HG03045 (cell line): ENCODE measurements at regions not wholly inside any gene's neighbourhood (a gene's known extent, or its start where the extent isn't known, plus 50 kb on each side); places are given as distances from the start of the nearest gene placed in this dataset.
"Not testable (repeated sequence)": the region's sequence is repeated elsewhere in the genome, so short reads cannot be mapped to it uniquely, and the experiment has no call there.

Experiments used
- ATAC-seq: cut with Tn5 transposase; IDR thresholded peaks from one replicate; pipeline ENCODE4 v1.9.1; 2021; ENCODE audit warnings: mild to moderate bottlenecking, moderate library complexity; ENCODE audit not compliant: unreplicated experiment

DNA sequence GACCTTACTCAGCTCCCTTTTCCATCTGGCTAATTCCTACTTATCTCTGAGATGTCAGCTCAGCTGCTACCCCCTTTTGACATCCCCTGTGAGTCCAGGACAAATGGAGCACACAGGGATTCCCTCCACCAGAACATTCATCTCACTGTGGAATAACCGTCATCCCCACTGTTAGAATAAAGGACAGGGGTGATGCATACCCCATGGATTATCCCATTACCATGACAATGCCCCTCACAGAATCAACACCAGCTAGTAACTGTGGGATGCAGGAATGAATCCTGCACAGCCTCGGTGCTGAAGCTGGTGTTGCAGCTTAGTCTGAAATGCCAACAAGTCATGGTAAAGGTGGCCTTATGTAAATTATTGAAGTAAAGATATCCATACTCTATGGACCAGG lies 624.8 kb upstream of the RAB6C start:
- ATAC-seq: no peak

DNA sequence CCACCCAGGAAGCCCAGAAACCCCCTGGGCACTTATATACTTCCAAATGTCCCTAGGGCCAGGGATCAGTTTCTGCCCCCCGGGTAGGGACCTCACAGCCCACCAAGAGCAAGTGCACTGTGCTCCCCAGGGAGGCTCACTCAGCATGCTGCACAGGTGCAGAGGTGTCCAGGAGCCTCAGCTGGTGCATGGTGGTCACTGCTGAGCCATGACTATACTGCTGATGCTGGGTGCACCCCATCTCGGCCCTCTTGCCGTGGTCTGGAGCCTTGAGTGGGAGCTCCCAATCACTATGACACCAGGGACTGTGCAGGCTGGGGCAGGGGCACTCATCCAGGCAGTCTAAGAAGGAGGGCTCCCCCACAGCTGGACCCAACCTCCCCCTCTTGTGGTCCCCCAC lies 617.8 kb upstream of the RAB6C start:
- no peak for ATAC-seq

DNA sequence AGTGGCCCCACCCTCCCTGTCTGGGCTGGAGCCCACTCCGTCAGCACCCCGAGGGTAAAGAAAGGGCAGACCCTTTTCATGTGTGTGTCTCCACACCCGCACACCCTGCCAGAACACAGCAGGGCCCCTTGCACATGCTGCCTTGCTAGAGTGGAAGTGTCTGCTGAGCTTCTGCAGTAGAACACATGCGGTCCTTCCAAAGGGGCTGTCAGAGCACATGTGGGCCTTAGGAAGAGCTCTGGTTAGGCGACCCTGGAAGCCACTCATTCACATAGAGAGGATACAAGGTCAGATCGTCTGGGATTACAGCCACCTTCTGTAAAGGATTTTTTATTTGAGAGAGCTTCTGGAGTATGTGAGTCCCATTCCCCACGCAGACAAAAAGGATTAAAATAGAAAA lies 613.2 kb upstream of the RAB6C start:
- ATAC-seq: no peak

DNA sequence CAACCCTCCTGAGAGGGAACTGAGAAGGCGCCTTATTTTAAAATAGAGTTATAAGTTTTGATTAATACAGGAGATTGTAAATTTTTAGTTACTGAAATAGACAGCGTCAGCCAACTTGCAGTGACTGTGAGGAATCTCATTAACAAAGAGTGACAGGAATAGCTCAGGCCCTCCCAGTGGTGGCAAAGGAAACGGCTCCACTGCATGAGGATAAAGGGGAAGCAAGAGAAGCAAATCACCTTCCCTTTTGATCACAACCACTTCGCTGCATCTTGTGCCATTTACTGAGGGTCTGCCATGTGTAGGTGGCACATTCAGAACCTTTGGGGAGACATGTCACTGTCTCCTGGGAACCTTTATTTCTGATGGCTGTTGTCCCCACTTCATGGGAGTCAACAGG lies 612.4 kb upstream of the RAB6C start:
- no peak for ATAC-seq

DNA sequence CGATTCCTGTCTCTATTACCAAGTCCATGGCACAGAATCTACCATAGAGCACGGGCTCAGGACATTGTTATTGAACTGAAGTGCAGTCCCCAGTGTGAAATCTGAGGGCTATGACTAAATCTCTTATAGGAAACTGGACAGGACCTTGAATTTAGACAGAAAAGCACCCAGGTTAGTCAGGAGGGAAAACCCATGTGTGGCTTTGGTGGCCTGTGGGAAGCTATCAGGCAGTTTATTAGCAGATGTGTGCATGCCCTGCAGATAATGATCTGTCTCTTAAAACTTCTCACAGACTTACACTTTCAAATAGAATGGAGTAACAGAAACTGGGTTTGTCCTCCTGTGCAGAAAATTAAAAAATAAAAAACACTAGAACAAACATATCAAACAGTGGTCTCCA lies 610.0 kb upstream of the RAB6C start:
- ATAC-seq: peak; percentile 53

DNA sequence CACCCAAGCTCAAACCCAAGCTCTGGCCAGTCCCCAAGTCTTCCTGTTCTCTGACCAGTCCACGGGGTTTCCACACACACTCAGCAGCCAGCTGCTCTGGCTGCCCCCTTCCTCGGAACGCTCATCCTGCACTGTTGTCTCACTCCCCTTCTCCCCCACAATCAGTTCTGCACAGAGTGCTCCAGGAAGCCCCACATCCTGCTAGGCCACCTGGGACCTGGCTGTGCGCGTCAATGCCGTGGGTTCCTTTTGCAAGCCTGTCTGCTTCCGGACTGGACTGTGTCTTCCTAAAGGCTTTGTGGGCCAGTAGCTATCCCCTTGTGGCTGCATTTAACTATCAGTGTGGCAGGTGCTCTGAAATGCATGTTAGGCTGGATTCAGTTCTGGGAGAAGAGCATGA lies 605.0 kb upstream of the RAB6C start:
- ATAC-seq: no peak

DNA sequence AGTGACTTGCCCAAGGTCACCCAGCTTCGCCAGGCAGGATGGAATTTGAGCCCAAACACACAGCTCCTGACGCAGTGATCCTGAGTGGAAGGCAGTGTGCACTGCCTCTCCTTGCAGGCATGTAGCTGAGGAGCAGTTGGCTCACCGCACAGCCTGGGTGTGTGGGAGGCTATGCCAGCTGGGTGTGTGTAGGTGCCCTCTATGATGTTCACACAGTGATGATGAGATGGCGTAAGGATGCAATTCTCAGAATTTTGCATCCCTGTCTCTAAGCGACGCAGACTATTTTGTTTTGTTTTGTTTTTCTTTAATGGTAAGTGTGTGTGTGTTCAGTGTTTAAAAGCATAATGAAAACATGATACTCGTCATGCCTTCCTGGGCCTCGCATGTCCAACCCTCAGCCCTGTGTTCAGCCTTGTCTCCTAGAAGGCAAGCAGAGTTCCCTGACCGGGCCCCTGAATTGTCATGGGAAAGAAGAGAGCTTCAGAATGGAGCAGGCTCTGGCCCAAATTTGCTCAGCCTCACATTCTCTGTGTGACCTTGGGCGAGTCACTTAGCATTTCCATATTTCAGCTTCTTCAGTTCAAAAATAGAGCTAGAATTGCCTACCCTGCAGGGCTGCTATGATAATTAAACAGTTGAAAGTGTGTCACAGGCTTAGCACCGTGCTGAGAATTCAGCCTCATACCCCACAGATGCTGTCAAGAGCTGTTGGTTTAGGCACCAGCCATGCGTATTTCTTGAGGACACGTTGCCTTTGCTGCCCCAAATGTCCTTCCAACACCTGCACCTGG lies 603.6 kb upstream of the RAB6C start:
- ATAC-seq: no peak

DNA sequence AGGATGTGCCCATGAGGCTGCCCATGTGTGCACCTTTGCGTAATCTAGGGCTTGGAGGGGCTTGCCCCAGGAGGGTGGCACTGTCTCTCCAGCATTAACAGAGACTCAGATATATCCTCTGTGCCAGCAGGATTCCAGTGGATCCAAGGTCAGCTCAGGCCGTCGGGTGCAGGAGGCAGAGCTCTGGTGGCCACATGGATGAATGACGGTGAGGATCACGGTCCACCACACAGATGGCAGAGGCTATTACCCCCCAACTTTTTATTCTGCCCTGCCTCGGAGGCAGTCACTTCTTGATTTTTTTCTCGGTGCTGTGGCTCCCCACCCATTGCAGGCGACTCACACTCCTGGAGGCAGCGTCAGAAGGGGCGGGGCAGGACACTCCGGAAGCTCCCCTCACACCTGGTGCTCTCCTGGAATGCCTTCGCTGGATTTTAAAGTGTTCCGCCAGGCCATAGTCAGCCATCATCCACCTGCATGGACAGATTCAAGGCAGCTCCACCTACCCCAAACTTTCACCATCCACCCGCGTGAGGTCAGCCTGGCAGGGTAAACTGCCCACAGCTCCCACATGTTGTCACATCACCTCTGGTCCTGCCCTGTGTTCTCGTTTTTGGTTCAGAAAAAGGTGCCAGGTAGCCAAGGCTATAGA lies 602.9 kb upstream of the RAB6C start:
- no peak for ATAC-seq

DNA sequence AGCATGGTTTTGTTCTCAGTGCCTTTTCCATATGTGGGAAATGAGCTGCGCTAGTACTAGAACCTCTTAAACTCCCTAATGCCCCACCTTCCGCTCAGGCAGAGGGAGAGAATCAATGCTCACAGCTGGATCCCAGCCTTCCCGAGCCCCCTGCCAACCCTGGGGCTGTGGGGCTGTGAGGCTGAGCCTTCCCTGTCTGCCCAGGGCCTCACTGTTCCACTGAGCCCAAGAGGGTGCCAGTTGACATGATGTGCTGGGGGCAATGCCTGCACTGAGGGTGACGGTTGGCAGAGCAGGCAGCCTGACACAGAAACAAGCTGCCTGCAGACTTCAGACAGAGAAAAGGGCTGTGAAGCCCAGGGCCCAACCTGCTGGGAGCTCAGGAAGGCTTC lies 602.4 kb upstream of the RAB6C start:
- ATAC-seq: no peak

DNA sequence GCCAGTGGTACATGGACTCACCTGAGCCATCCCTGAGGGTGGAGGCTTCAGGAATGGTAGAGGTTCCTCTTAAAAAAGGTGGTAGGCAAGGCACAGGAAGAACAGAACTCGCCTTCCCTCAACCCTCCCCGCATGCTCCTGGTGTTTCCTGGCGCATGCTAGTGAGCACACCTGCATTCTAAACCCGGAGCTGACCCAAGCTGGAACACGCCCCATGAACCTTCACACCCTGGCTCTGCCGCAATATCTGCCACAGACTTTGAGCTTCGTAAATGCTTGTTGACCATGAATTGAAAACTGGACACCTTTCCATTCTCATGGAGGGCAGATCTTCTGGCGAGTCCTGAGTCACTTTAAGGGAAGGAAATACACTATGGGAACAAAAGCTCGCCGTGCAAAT lies 601.3 kb upstream of the RAB6C start:
- ATAC-seq: no peak

DNA sequence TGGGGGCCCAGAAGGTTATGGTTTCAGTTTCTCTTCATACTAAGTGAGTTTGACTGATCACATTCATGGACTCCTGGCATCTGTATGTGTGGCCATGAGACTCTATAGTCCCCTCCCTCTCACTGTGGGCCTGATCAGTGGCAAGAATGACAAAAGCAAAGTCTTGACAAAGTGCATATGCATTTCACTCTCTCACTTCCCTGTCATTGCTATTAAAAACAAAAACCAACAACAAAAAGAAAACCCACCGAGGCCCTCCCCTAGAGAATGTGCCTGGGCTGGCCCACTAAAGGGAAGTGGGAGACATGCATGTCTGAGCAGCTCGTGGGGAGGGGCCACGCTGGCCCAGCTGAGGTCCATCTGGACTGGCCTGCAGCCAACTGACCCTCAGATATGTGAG lies 600.1 kb upstream of the RAB6C start:
- ATAC-seq: peak; percentile 44

DNA sequence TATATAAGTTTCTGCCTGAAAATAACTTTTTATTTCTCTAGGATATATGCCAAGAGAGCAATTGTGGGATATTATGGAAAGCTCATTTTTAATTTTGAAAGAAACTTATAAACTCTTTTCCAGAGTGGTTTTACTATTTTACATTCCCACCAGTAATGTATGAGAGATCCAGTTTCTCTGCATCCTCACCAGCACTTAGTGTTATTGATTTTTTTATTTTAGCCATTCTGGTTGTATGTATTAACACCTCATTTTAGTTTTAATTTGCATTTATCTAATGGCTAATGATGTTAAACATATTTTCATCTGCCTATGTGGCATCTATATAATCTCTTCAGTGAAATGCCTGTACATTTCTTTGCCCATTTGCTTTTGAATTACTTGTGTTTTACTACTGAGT lies 597.7 kb upstream of the RAB6C start:
- no peak for ATAC-seq

DNA sequence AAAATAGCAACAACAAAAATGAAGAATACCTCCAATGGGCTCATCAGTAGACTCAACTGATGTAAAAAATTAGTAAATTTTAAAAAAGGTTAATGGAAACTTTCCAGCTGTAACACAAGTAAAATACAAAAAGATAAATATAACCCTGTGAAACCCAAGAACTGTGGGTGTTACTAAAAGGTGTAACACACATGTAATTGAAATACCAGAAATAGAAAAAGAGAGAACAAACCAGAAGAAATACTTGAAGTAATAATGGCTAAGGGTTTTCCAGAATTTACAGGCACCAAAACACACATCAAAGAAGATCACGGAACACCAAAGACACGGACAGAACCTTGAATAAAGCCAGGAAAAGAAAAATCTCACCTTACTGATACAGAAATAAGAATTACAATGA lies 590.6 kb upstream of the RAB6C start:
- ATAC-seq: no peak

DNA sequence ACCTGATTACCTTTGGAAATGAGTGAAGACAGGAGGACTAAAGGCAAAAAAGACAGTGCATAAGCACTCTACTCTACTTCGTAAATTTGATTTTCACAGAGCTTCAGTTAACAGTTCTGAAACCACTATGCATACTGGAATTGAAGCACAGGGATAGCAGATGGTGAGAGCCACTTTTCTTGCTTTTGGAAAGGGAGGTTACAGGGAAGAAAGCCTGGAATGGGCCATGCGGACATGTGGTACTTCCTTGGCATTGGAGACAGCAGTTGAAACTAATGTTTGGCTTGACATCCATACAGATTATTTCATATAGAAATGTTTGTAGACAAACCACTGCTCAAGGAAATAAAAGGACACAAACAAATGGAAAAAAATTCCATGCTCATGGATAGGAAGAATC lies 585.6 kb upstream of the RAB6C start:
- ATAC-seq: no peak

DNA sequence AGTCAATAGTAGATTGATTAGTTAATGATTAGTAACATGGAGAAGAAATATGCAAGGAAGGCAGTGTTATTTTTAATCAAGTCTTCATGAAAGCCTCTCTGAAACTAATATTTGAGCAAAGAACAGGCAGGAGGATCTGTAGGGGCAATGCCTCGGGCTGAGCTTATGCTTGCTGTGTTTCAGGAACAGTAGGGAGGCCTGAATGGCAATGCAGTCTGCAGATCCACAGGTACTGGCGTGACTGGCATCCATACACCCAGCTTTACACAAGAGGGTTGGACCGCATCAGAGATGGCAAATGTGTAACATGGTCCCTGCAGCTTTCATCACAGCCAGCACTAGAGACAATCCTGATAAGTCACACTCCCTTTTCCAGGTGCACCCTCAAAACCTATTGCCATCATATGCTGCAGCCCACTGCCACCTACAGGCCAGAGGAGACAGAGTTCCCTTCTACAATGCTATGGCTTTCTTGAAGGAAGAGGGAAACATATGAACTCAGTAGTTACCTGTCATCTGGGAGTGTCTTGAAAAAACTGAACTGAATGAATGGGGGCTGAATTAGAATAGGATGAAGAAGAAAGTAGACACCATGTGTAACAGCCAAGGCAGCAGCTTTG lies 582.4 kb upstream of the RAB6C start:
- ATAC-seq: no peak

DNA sequence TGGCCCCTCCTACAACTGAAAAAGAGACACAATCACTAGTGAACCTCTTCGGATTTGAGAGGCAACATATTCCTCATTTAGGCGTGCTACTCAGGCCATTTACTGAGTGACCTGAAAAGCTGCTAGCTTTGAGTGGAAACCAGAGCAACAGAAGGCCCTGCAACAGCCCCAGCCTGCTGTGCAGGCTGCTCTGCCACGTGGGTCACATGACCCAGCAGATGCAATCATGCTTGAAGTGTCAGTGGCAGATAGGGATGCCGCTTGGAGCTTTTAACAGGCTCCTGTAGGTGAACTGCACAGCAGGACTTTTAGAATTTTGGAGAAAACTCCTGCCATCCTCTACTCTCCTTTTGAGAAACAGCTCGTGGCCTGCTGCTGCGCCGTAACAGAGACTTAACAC lies 578.6 kb upstream of the RAB6C start:
- ATAC-seq: no peak

DNA sequence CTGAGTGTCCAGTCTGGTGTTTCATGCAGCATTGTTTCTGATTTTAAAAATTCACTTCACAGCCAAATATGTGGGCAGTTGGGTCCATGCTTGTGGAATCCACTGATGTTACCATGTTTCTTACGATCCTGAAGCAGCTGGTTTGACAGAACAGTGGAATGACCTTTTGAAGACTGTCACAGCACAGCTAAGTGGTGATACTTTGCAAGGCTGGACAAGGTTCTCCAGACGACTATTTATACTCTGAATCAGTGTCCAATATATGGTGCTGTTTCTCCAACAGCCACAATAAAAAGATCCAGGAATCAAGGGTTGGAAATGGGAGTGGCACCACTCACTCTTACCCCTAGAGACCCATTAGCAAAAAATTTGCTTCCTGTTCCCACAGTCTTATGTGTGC lies 577.4 kb upstream of the RAB6C start:
- no peak for ATAC-seq

DNA sequence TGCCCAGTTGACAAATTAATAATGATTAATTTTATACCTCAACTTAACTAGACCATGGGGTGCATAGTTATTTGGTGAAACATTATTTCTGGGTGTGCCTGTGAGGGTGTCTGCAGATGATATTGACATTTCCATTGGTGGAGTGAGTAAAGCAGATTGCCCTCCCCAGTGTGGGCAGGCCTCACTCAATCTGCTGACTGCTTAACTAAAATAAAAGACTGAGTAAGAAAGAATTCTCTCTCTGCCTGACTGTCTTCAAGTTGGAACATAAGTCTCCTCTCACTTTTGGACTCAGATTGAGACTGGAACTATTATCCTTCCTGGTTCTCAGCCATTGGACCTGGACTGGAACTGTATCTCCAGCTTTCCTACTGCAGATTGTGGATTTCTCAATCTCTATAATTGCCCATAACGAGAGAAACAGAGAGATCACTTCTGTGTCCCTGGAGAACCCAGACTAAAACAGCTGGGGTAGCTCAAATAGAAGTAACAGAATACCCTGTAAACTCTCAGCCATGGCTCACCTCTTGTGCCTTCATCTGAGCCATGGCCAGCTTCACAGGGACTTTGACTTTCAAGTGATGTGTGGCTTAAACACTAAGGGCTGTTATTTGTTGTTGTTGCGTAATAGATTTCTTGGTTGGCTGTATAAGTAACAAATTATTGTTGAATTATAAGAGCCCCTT lies 575.3 kb upstream of the RAB6C start:
- no peak for ATAC-seq

DNA sequence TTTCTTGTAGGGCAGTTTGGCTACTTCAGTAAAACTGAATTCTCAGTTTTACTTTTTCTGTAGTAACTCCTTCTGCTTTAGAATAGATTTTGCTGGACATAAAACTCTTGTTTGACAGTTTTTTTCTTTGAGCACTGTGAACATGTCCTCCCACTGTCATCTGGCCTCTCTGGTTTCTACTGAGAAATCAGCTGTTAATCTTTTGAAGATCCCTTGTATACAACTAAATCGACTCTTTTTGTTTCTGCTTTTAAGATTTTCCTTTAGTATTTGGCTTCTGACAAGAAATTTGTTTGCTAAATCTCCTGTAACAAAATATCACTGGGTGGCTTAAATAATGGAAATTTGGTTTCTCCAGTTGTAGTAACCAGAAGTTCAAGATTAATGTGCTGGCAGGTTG lies 570.9 kb upstream of the RAB6C start:
- no peak for ATAC-seq

DNA sequence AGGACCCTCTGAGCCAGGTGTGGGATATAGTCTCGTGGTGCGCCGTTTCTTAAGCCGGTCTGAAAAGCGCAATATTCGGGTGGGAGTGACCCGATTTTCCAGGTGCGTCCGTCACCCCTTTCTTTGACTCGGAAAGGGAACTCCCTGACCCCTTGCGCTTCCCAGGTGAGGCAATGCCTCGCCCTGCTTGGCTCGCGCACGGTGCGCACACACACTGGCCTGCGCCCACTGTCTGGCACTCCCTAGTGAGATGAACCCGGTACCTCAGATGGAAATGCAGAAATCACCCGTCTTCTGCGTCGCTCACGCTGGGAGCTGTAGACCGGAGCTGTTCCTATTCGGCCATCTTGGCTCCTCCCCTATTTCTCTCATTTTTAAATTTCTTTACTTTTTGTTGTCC lies 562.4 kb upstream of the RAB6C start:
- ATAC-seq: not testable (repeated sequence)

DNA sequence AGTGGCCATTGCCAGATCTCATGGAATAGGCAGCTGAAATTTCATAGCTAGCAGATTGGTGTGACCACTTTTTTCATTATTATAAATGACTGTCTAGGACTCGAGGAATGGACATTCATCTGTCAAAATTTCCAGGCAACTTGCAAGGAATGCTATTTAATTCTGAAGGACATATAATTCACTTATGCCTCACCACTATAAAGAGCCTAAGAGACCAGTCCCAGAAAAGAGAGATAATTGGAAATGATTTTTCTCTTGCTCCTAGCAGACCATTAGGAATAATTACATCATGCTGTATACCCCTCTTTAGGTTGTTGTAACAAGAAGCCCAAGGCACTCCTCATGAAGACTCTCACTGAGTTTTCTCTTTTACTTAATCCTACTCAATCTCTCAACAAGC lies 557.4 kb upstream of the RAB6C start:
- no peak for ATAC-seq
